Brain microvascular endothelial cell (primary cell): ENCODE measurements at regions not wholly inside any gene's neighbourhood (a gene's known extent, or its start where the extent isn't known, plus 50 kb on each side); places are given as distances from the start of the nearest gene placed in this dataset.
"Not testable (repeated sequence)": the region's sequence is repeated elsewhere in the genome, so short reads cannot be mapped to it uniquely, and the experiment has no call there.

Experiments
- DNase-seq: peaks from one replicate; pipeline ENCODE4 v3.0.0-alpha.2; 2020
- H3K27ac ChIP-seq: fragments of 250-450 bp; sonication (Bioruptor Pico); 2 replicates; pipeline ENCODE4 v1.5.1; 2020; ENCODE audit warnings: mild to moderate bottlenecking, moderate library complexity
- H3K27me3 ChIP-seq: fragments of 250-450 bp; sonication (Bioruptor Pico); replicated peaks from 2 replicates; pipeline ENCODE4 v1.5.1; 2020; ENCODE audit warnings: mild to moderate bottlenecking
- H3K36me3 ChIP-seq: fragments of 250-450 bp; sonication (Bioruptor Pico); replicated peaks from 2 replicates; pipeline ENCODE4 v1.5.1; 2020; ENCODE audit warnings: mild to moderate bottlenecking
- H3K4me3 ChIP-seq: 2 replicates; pipeline ENCODE4 v1.5.1; 2011; ENCODE audit warnings: low read depth, mild to moderate bottlenecking, control low read depth, low read length, moderate library complexity
- CTCF ChIP-seq: IDR thresholded peaks from 2 replicates; pipeline ENCODE4 v1.5.1; 2011; ENCODE audit warnings: low read depth, mild to moderate bottlenecking, moderate library complexity, low read length, control low read depth, inconsistent platforms; ENCODE audit errors: missing control alignments
- in situ Hi-C: cut with HindIII; loops from 2 replicates; pipeline ENCODE4 v1.10.0; 2017; ENCODE audit warnings: low sequenced_read_pairs, low pct_ligation_motif_present

GRCh38 chr2:172260336-172260735, 157.6 kb upstream of the DLX2 start:
- no peak for TF ChIP-seq CTCF
- H3K36me3 ChIP-seq = no peaks in the 10 kb centered on the region
- no peak overlapping the region for H3K4me3 ChIP-seq
- no peak overlapping the region for H3K27ac ChIP-seq
- in situ Hi-C loops = no loop called here
- H3K27me3 ChIP-seq = no peaks in the 10 kb centered on the region
- no peak for DNase-seq

GRCh38 chr2:172261292-172261691, 158.6 kb upstream of the DLX2 start:
- Histone ChIP-seq H3K4me3 (no peak overlapping the region), H3K27me3 (no peaks in the 10 kb centered on the region), H3K36me3 (no peaks in the 10 kb centered on the region), H3K27ac (no peak overlapping the region)
- DNase-seq = no peak
- in situ Hi-C loops = no loop called here
- TF ChIP-seq CTCF = no peak

- H3K27ac ChIP-seq = no peak overlapping the region
- H3K36me3 ChIP-seq = no peaks in the 10 kb centered on the region
These were observed 159.8 kb upstream of the DLX2 start for GRCh38 chr2:172262486-172262885.

GRCh38 chr2:172264820-172265219, 162.1 kb upstream of the DLX2 start:
- H3K27ac ChIP-seq, H3K4me3 ChIP-seq, in situ Hi-C loops, H3K36me3 ChIP-seq, H3K27me3 ChIP-seq, DNase-seq: not testable (repeated sequence)

More at GRCh38 chr2:172262486-172262885, 159.8 kb upstream of the DLX2 start:
- in situ Hi-C loops = no loop called here
- no peak for TF ChIP-seq CTCF
- no peaks in the 10 kb centered on the region for H3K27me3 ChIP-seq
- DNase-seq = no peak
- H3K4me3 ChIP-seq = no peak overlapping the region

GRCh38 chr2:172269507-172270244, 157.7 kb upstream of the ITGA6 start:
- H3K27me3 ChIP-seq, H3K4me3 ChIP-seq, H3K36me3 ChIP-seq, DNase-seq, in situ Hi-C loops, H3K27ac ChIP-seq: not testable (repeated sequence)

- Histone ChIP-seq H3K27me3 (no peaks in the 10 kb centered on the region), H3K36me3 (no peaks in the 10 kb centered on the region), H3K27ac (no peak overlapping the region), H3K4me3 (no peak overlapping the region)
- no peak for TF ChIP-seq CTCF
- no peak for DNase-seq
- in situ Hi-C loops = no loop called here
These were observed 156.9 kb upstream of the ITGA6 start for GRCh38 chr2:172270278-172271079.
